Islet precursor cell (in vitro differentiated cells): ENCODE measurements at regions not wholly inside any gene's neighbourhood (a gene's known extent, or its start where the extent isn't known, plus 50 kb on each side); places are given as distances from the start of the nearest gene placed in this dataset.

Experiments used
- DNase-seq: peaks from one replicate; pipeline ENCODE4 v3.0.0-alpha.2; 2018

DNA sequence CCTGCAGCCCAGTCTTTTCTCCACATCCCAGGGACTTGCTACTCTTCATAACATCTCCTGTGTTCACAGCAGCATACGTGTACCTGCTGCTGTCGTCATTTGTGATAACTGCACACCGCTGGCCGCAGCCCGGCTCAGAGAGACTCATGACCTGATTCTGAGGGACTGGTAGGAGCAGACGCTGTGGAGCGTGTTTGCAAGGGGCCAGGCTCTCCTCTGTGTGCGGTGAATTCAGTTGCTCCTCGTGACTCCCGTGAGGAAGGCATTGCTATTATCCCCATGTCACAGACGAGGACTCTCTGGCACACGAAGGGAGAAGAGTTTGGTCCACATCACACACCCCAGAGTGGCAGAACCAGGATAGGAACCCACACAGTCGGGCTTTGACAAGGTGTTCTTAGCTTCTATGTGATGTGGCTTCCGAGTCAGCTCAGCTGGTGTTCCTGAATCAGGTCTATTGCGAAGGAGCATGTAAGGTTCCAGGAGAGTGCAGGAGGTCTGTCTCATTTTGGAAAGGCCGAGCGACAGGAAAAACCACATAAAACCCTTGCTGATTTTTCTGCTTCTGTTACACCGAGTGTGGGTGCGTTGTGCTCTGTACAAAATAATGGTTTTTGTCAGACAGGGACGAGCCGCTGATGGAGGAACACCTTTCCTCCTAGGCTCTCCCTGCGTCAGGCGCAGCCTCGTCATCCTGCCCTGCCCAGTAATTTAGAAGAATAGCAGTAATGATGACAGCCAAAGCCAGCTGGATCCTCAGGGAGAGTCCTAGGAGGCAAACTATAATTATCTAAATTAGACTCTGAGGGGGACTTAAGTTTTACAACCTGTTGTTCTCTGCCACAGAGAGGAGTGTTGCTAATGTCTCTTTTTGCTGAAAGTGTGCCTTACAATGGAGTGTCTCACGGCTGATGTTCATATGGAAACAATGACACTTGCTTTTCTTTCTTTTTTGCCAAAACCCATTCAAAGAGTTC, 157.5 kb upstream of the RGMA start:
- DNase-seq, result peak; percentile 55

DNA sequence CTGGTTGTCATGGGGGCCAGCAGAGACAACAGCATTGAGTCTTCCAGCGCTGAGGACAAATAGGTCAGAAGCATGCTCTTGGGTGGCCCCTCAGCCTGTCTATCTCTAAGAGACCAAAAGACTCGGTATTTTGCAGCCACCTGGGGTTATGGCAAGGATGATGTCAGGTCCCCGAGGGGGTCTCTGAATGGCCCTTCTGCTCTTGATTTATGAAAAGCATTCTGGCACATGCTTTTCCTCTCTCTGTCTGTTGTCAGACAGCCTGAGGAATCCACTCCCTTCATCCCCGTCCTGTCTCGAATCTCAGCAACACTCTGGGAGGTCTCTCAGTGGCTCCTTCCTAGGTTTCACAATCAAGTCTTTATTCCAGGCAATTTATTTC, 156.6 kb upstream of the RGMA start:
- peak; percentile 49 for DNase-seq

DNA sequence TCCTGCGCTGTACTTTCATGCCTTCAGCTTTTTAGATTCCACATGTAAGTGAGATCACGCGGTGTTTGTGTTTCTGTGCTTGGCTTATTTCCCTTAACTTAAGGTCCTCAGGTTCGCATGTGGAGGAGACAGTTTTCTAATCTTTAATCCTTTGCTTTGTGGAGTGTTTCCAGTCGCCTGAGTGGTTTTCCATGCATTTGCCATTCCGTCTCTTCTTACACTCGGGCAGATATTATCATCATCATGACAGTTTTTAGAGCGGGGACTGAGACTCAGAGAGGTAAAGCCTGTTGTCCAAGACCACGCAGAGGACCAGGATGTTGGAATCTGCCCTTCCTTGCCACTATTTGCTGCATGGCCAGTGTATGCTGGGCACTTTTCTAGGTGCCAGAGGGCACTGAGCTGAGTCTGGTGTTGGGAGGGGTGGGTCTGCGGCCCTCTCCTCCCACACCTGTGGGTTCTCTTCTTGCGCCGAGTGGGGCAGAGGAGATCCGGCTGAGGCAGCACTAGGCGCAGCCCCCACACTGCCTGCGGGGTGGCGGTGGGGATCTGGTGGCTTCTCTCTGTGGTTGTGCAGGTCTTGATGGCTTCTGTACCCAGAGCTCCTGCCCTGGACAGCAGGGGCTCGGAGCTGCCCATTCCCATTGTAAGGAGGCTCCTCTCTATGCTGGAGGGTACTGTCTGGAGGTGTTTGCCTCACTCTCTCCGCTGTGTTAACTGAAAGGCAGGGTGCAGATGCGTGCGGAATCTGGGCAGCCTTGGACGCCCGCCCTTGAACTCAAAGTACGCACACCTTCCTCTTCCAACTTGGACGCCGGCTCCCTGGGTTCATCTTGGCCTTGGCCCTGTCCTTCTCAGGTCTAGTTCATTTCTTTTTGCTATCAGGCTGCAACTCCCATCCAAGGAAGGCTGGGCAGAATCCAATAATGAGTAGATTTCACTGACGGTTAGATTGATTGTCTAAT, 156.0 kb upstream of the RGMA start:
- peak; percentile 45 for DNase-seq

DNA sequence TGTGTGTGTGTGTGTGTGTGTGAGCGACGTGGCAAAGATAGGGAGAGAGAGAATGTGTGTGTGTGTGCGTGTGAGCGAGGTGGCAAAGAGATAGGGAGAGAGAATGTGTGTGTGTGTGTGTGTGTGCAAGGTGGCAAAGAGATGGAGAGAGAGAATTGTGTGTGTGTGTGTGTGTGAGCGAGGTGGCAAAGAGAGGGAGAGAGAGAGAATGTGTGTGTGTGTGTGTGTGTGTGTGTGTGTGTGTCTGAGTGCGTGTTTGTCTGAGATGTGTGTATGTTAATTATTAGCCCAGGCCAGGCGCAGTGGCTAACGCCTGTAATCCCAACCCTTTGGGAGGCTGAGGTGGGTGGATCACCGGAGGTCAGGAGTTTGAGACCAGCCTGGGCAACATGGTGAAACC, 154.6 kb upstream of the RGMA start:
- DNase-seq, result peak; percentile 33

DNA sequence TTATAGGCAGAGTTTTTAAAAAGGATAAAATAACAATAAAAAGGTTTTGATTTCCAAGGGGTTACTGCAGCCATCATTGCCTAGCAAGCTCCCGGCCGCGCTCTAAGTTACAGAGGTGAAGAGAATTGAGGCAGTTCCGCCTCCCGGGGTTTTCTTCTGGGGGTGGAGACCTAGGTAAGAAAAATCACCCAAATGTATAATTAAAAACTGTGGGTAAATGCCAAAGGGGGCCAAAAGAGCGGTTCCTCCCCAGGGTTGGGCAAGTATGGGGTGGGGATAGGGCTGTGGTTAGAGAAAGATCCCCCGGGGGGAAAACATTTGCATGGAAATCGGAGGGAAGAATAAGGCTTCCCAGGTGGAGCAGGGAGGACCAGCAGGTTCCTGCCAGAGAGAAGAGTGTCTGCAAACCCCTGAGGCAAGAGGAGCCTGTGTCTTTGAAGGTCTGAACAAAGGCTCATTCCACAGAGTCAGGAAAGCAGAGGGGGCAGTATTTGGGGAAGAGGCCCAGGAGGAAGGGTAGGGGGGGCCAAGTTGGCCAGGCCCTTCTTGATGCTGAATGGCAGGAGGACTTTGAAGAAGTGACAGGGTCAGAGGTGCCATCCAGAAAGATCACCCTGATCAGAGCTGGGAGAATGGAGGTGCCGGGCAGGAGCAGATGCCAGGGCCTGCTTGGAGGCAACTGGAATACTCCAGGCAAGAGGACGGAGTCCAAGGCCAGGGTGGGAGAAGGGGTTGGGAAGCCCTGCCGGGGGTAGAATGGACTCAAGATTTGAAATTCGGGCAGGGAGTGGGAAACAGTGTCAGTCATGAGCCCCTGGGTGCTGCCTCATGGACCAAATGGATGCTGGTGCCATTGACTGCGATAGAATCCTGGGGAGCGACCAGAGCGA, 152.9 kb upstream of the RGMA start:
- peak; percentile 85 for DNase-seq

DNA sequence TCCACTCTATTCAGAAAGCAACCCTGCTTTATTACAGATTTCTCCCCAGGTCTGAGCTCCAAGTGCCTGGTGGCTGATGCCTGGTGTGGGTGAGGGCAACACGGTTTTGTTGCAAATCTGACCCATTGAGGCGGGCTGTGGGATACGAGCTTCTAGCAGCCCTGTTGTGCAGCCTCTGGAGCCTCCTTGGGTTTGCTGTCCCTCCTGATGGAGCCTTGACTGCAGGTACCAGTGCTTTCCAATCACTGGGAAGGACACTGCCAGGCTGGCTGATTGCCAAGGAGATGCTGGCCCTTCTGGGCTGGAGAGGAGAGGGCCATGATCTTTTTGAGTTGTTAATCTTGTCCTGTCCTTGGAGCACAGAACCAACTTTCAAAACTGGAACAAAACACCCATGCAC, 151.0 kb upstream of the RGMA start:
- DNase-seq, result no peak

DNA sequence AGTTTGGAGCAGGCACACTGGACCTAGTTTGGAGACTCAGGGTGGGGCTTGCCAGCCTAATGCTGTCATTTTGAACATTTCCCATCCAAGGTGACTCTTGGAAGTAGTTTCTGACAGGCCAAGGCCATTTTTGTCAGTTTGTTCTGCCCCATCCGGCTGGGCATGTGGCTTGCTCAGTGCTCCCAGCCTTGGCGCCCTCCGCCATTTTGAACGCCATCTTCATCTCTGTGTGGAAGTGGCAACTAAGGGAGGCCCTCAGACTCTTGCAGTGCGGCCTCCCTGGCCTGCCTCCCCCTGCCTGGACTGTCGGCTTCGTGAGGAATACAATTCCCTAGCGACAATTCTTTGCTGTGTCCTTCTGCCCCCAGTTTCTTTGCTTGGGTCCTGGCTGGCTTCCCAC, 150.6 kb upstream of the RGMA start:
- peak; percentile 16 for DNase-seq

DNA sequence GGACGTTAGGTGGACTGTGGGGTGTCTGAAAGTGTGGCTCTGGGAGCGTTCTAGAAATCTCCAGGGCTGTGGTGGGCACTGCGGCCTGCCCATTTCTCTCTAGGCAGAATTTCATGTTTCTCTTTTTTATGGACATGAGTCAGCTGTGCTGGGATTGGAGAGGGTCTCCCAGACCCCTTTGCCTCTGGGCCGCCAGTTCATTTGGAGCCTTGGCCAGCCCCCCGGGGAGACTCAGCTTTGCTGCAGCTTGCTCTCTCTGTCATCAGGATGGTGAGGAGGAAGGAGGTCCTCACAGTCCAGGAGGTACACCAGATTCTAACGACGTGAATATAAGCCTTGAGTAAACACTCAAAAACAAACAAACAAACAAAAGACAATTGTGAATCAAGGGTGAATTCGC, 149.6 kb upstream of the RGMA start:
- no peak for DNase-seq

DNA sequence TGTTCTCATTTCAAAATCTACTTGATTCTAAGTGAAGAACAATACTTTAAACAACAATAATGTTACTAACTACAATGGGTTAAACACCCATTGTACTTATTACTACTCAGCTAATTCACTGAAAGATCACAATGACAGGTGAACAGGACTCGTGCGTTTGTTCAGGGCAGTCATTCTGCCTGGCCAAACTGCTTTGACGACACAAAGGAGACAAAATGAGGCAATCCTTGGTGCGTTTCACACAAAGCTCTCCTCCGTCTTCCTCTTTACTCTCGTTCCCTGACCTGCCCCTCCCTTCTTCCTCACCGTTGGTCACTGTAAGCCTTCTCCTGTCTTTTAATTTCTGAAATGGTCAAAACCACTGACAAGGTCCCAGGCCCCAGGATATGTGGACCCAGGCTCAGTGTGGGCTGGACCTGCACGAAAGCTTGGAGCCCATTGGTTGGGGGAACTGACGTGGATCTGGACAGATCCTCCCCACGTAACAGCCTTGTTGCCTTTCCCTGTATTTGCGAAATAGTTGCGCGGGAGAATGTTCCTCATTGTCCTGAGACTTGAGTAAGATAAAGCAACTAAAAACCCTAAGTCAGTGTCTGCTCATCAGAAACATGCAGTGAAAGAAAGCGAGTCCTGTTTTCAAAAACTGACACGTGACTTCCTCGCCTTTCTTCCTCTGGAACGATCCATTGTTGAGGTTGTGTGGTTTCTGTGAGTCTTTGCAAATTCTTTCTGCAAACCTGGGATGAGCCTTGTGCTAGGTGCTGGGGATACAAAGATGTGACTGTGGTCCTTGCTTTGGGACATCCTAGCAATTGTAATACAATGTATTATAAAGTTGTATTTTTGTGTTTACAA, 147.1 kb upstream of the RGMA start:
- DNase-seq, result no peak

DNA sequence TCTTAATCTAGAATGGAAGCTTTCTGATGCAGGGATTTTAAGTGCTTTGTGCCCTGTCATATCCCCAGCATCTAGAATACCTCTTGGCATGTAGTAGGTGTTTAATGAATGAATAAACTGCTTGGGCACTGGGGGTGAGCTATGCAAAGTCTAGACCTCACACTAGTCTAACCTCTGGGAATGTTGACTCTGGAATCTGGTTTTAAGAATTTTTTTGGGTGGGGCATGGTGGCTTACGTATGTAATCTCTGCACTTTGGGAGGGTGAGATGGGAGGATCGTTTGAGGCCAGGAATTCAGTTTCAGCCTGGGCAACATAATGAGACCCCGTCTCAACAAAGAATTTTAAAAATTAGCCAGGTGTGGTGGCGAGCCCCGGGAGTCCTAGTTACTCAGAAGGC, 146.3 kb upstream of the RGMA start:
- DNase-seq, result no peak

DNA sequence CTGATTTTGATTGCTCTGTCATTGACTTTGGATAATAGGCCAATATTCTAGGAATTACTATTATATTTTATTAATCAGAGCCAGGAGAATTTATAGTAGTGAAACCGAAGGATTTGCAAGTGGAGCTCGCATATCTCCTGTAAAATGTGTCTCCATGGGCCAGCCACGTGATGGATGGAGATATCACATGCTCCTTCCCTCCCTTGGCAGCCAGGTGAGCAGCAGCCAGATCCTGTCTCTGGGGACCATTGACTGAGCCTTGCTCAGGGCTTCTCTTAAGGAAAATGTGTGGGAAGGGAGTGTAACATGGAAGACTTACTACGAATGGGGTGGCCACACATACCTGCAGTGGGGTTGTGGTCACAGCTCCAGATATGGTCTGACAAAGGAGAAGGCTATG, 144.7 kb upstream of the RGMA start:
- no peak for DNase-seq

DNA sequence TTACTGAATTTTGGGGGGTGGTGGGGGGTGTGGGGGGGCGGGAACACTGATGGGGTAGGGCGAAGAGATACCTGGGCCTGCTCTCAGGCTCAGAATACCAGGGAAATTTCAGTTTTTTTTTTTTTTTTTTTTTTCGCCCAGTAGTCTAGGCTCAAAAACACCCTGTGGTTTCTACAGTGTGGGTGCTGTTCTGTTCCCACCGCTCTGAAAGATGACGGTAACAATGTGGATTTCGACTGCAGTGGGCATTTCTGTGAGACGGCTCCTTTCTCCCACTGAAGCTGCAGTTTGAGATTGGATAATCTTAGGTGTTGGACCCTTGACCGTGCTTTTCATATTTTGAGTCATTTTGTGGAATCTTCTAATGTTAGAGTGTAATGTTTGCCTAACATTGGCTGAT, 143.8 kb upstream of the RGMA start:
- no peak for DNase-seq

DNA sequence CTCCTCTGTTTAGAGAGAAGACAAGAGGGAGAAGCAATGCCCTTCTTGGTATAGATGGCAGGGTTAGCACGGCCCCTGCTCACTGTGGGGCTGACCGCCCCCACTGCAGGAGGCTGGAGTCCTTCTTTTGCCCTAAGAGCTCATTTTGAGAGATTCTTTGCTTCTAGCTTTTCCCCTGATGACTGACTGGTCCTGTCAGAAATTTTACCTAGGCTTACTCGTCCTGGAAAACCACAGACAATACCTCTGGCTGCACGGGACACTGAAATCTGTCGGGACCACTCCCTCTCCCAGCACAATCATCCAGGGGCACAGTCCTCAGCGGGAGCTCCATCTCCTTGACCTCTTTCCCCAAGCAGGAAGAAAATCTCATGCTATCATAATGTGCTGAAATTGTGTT, 143.0 kb upstream of the RGMA start:
- DNase-seq, result peak; percentile 27

DNA sequence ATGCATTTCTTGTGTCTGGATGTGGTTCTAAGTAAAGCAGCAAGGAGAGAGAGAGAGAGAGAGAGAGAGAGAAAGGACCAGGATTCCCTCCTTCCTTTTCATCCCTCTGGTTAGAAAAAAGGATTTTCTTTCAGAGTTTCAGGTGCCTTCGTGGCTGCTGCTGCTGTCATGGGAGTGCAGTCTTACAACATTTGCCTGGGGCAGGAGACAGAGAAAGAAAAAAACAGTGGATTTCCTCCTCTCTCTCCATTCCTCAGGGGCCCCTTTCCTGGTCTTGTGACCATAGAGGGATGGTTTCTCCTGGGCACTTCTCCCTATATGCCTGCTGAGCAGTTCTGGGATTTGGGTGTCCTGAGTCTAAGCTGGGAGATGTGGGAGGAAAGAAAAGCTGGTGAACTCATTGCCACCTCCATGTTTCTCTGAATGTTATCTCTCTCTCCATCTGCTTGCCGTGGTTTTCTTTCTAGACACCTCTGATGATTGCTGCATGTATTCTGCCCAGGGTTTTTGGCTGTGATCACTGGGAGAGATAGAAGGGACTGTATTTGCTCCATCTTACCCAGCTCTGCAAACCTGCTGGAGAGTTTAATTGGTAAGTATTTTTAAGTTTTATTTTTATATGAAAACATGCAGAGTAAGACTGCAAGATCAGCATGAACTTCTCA, 142.4 kb upstream of the RGMA start:
- DNase-seq, result peak; percentile 66

DNA sequence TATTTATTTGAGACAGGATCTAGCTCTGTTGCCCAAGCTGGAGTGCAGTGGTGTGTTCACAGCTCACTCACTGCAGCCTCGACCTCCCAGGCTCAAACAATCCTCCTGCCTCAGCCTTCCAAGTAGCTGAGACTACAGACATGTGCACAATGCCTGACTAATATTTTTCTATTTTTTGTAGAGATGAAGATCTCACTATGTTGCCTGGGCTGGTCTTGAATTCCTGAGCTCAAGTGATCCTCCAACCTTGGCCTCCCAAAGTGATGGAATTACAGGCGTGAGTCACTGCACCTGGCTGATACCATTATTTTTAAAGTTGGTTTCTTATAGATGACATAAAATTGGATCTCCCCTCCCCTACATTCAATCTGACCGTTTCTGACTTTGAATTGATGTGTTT, 139.5 kb upstream of the RGMA start:
- no peak for DNase-seq

DNA sequence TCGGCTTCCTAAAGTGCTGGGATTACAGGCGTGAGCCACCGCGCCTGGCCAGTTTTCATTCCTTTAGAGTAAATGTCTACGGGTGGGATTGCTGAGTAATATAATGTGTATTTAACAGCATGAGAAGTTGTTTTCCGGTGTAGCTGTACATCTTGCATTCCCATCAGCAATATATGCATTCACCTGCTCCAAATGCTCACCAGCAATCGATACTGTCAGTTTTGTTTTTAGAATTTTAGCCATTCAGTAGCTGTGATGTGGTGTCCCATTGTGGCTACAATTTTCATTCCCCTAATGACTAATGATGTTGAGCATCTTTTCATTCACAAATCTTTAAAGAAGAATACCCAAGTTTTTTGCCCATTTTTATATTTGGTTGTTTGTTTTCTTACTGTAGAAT, 134.8 kb upstream of the RGMA start:
- DNase-seq, result no peak

DNA sequence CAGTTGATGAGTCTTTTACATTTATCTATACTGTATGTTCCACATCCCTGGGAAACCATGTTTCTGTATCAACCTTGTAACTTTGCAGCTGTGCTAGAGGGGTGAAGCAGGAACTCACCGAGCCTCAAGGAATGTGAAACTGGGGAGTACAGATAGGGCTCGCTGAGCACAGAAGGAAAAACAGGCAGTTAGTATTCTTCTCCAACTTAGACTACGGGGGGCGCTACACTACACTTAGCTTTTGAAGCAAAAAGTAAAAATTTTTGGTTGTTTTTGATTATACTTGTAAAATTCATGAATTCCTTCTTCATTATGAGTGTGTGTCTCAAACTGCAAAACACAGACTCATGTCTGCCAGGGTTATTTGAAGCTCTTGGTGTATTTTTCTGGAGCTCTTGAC, 132.7 kb upstream of the RGMA start:
- DNase-seq, result no peak

DNA sequence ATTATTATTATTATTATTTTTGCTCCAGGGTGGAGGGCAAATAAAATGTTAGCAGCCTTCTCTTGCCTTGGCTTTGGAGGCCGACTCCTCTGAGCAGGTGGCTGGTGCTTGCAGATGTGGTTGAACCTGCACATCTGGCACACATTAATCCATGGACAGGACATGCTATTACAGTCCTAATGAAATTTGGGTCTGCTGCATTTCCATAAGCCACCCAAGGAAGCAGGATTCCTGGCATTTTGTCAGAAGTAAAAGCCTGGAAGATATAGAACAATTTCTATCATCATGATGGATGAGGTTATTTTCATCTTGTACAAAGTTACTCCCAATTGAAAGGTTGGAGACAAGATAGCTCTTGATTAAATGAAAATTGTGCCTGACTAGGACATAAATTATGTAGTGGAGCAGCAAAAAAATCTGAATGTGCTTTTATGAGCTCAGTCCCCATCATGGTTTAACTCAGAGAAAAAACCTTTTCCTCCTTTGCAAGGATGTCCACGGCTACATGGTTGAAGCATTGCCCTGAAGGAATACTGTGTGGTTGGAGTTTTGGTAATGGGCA, 130.9 kb upstream of the RGMA start:
- DNase-seq, result no peak

DNA sequence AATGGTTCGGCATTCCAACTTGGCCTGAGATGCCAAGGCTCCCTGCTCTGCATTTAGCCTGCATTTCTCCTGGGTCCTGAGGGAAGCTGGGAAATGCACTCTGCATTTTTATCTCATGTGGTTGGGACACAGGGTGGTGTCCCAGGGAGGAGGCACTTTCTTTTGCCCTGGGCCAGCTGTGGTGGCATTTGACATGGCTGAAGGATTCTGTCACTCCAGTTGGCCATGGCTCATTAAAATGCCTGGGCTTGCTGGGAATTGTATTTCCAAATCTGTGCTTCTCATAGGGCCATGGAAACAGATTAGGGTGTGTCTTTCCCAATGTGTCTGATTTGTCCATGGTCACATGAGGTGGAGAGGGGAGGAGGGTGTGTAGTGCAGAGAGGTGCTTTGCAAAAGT, 128.3 kb upstream of the RGMA start:
- DNase-seq, result no peak

DNA sequence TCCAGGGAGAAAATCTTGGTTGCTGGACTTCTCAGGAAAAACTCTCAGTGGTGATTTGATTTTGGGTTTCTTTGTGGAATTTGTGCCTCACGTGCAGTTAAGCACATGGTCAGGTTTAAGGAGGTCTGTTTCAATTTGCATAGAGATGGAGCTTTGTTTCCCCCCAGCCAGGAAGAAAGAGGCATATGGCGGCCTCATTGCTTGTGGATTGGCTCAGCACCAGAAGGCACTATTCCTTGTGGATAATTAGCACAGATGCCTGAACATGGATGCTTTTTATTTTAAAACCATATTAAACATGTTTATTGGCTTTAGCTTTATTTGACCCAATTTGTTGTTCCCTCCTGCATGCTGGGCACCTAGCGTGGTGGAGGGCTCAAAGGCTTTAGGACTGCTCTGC, 125.1 kb upstream of the RGMA start:
- no peak for DNase-seq

DNA sequence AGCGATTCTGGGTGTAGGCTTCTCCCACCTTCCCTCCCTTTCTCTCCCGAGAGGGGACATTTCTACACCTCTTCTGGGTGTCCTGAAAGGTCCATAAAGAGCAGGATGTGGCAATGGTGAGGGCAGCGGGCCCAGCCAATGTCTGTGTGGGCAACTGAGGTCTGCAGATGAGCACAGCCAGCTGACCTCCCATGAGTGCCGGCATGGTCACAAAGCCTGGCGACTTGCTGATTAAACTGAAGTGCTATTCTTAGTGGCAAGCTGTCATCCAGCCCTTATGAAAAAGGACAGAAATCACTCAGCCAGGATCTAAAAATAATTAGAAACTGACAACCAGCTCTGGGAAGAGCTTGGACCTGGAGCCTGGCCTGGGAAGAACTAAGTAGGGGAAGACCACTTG, 124.3 kb upstream of the RGMA start:
- DNase-seq, result no peak
